HepG2 (cell line): ENCODE measurements at regions not wholly inside any gene's neighbourhood (a gene's known extent, or its start where the extent isn't known, plus 50 kb on each side); places are given as distances from the start of the nearest gene placed in this dataset.

ENCODE experiments used
- ATAC-seq: fragments of 200-7000 bp; cut with Tn5 transposase; 3 replicates; pipeline ENCODE4 v1.9.1; 2020; ENCODE audit warnings: mild to moderate bottlenecking, moderate library complexity
- BruUV-seq: library from RNA; stranded (reverse); fragments of 400-500 nt; replicated peaks from 2 replicates; lab custom pipeline; 2021; lab: Mats Ljungman, UMichigan
- CTCF ChIA-PET: fragments of 300-600 bp; formaldehyde crosslinking; extraction: SDS; loops from one replicate; lab custom pipeline; 2021; ENCODE audit warnings: low total read pairs, inconsistent platforms, low intra/inter-chr PET ratio; lab: Yijun Ruan, JAX
- POLR2A ChIA-PET: fragments of 350-600 bp; sonication (Branson Sonifier 250); formaldehyde crosslinking; loops from one replicate; lab custom pipeline; 2020; ENCODE audit warnings: antibody characterized with exemption, inconsistent platforms; lab: Yijun Ruan, JAX
- DNase-seq: peaks from one replicate; pipeline ENCODE4 v3.0.0-alpha.2; 2015; ENCODE audit warnings: low spot score
- FAIRE-seq: peaks from 3 replicates; lab custom pipeline; 2011; peaks lifted over from hg19 to GRCh38; lab: Jason Lieb, UNC
- H2AFZ ChIP-seq: one replicate; pipeline ENCODE4 v1.6.1; 2011; ENCODE audit warnings: low read length, inconsistent platforms
- H3K27ac ChIP-seq: fragments of 300-600 bp; 3 replicates; pipeline ENCODE4 v1.8.0; 2011; ENCODE audit warnings: mixed run types, mild to moderate bottlenecking, mixed read lengths, low read length, inconsistent platforms; ENCODE audit not compliant: insufficient read depth; ENCODE audit errors: extremely low read length
- H3K27me3 ChIP-seq, 2 experiments: fragments of 200-600 bp in 1 of 2; 2 replicates in 1 of 2; 3 replicates in 1 of 2; pipeline versions ENCODE4 v1.6.0 to v1.8.0; 2011; ENCODE audit warnings: low read length in 2 of 2, mild to moderate bottlenecking in 2 of 2, moderate library complexity in 2 of 2, inconsistent platforms in 1 of 2; ENCODE audit not compliant: insufficient read depth in 2 of 2, control insufficient read depth in 1 of 2
- H3K36me3 ChIP-seq, 2 experiments: fragments of 200-600 bp in 1 of 2; replicated peaks in 1 of 2; 2 replicates in 1 of 2; 3 replicates in 1 of 2; pipeline versions ENCODE4 v1.5.1 to v1.8.0; 2011; ENCODE audit warnings: low read length in 2 of 2, inconsistent platforms in 1 of 2; ENCODE audit not compliant: insufficient read depth in 2 of 2, control insufficient read depth in 1 of 2
- H3K4me1 ChIP-seq: 2 replicates; pipeline ENCODE4 v1.5.1; 2012; ENCODE audit warnings: low read length, inconsistent platforms; ENCODE audit not compliant: insufficient read depth
- H3K4me2 ChIP-seq: 2 replicates; pipeline ENCODE4 v1.6.0; 2011; ENCODE audit warnings: low read depth, low read length, inconsistent platforms
- H3K4me3 ChIP-seq, 3 experiments: fragments of 200-600 bp in 1 of 3; sonication (generic), shearing (Covaris generic) in 1 of 3; replicated peaks in 1 of 3; 2 replicates each; pipeline ENCODE4 v1.5.1; 2011 to 2016; ENCODE audit warnings: low read length in 3 of 3, inconsistent platforms in 2 of 3, low read depth in 2 of 3, mild to moderate bottlenecking in 2 of 3, control low read depth in 1 of 3, mixed read lengths in 1 of 3; ENCODE audit not compliant: insufficient read depth in 1 of 3
- H3K79me2 ChIP-seq: one replicate; pipeline ENCODE4 v1.6.1; 2011; ENCODE audit warnings: low read length, inconsistent platforms; ENCODE audit not compliant: insufficient read depth
- H3K9ac ChIP-seq: 2 replicates; pipeline ENCODE4 v1.6.0; 2011; ENCODE audit warnings: mild to moderate bottlenecking, low read depth, low read length, inconsistent platforms; ENCODE audit not compliant: insufficient read depth
- H3K9me3 ChIP-seq: 2 replicates; pipeline ENCODE4 v1.5.1; 2012; ENCODE audit warnings: mild to moderate bottlenecking, low read length
- H4K20me1 ChIP-seq: 2 replicates; pipeline ENCODE4 v1.6.0; 2011; ENCODE audit warnings: inconsistent platforms, mild to moderate bottlenecking, low read length, moderate library complexity; ENCODE audit not compliant: insufficient read depth
- CTCF ChIP-seq: sonication (generic); formaldehyde crosslinking; IDR thresholded peaks from 2 replicates; pipeline ENCODE4 v1.5.0; 2020; ENCODE audit warnings: mild to moderate bottlenecking, missing genetic modification reagents, moderate library complexity
- FOXA3 ChIP-seq: IDR thresholded peaks from 2 replicates; pipeline ENCODE4 v1.6.1; 2016; ENCODE audit warnings: missing genetic modification reagents, missing compliant biosample characterization
- IKZF5 ChIP-seq: IDR thresholded peaks from 2 replicates; pipeline ENCODE4 v1.6.1; 2018; ENCODE audit warnings: missing genetic modification reagents, mild to moderate bottlenecking, missing compliant biosample characterization
- ISL2 ChIP-seq: sonication (generic); formaldehyde crosslinking; IDR thresholded peaks from 2 replicates; pipeline ENCODE4 v1.5.0; 2020; ENCODE audit warnings: missing genetic modification reagents
- SAFB2 ChIP-seq: sonication (generic); formaldehyde crosslinking; IDR thresholded peaks from 2 replicates; pipeline ENCODE4 v1.5.1; 2020; ENCODE audit warnings: missing genetic modification reagents, low read depth, mild to moderate bottlenecking, borderline replicate concordance
- STAG1 ChIP-seq: sonication (generic); formaldehyde crosslinking; IDR thresholded peaks from 2 replicates; pipeline ENCODE4 v1.4.0; 2020; ENCODE audit warnings: missing genetic modification reagents
- ZBTB2 ChIP-seq: sonication (generic); formaldehyde crosslinking; IDR thresholded peaks from 2 replicates; pipeline ENCODE4 v1.8.0; 2022; ENCODE audit warnings: low read depth, missing genetic modification reagents
- ZBTB44 ChIP-seq: sonication (generic); formaldehyde crosslinking; IDR thresholded peaks from 2 replicates; pipeline ENCODE4 v1.4.0; 2020; ENCODE audit warnings: missing genetic modification reagents
- ZNF274 ChIP-seq: sonication (generic); formaldehyde crosslinking; IDR thresholded peaks from 2 replicates; pipeline ENCODE4 v1.5.1; 2020; ENCODE audit warnings: mild to moderate bottlenecking, missing genetic modification reagents
- ZNF468 ChIP-seq: sonication (generic); formaldehyde crosslinking; IDR thresholded peaks from 2 replicates; pipeline ENCODE4 v1.8.0; 2022; ENCODE audit warnings: mild to moderate bottlenecking, moderate library complexity, missing genetic modification reagents
- ZNF782 ChIP-seq: sonication (generic); formaldehyde crosslinking; IDR thresholded peaks from 2 replicates; pipeline ENCODE4 v1.4.0; 2020; ENCODE audit warnings: missing genetic modification reagents, mild to moderate bottlenecking, borderline replicate concordance
- WGBS: methylation state at CpG from one replicate; pipeline ENCODE4 v1.1.6; 2017; ENCODE audit warnings: low lambda C conversion rate; 5-methylcytosine and 5-hydroxymethylcytosine counted together
- in situ Hi-C: cut with HindIII; loops from 2 replicates; pipeline ENCODE4 v1.10.0; 2017; ENCODE audit warnings: low pct_unique_long_range_greater_than_20kb; ENCODE audit not compliant: extremely low pct_ligation_motif_present
- intact Hi-C: fragments of 100-400 bp; cut with micrococcal nuclease; formaldehyde crosslinking; loops from one replicate; pipeline ENCODE4 v1.10.0; 2022; ENCODE audit not compliant: unreplicated experiment

GRCh38 chr12:130044991-130045621 lies 117.2 kb upstream of the FZD10 start (continued):
- no peak for TF ChIP-seq ZBTB44 (CRISPR knock-in tag)

- Histone ChIP-seq H2AFZ (no peak overlapping the region), H3K9ac (no peak overlapping the region), H3K4me3 (no peak overlapping the region), H3K9me3 (no peaks in the 10 kb centered on the region), H3K4me2 (no peak overlapping the region), H3K79me2 (no peaks in the 10 kb centered on the region), H3K36me3 (no peaks in the 10 kb centered on the region), H3K27ac (no peak overlapping the region), H4K20me1 (no peaks in the 10 kb centered on the region), H3K4me1 (peaks cover 17% of the 10 kb centered on the region), H3K27me3 (peaks cover 0 to 9% of the 10 kb centered on the region in 2 experiments; a peak in 2 of 5 replicates)
- 14% methylated on average over 12 of the region's 12 CpGs for WGBS
- CTCF ChIA-PET = interaction anchor here (1.0 to 1.3 kb wide), 2 partner anchors 23 to 286 kb away, joined by 3 read pairs; no protein-coding TSS in a partner anchor
- intact Hi-C loops (loop anchor here (5.0 to 10.0 kb wide), 2 partner anchors 148 to 695 kb away; no protein-coding TSS in a partner anchor), in situ Hi-C loops (loop anchor here (5.0 to 25.0 kb wide), 3 partner anchors 145 to 688 kb away; partner anchors contain the start of gene PIWIL1)
- peak; percentile 45 for ATAC-seq
- no peak for FAIRE-seq
- BruUV-seq = no TSS peak
- TF ChIP-seq SAFB2 (CRISPR knock-in tag) (no peak), ZNF274 (CRISPR knock-in tag) (no peak), IKZF5 (CRISPR knock-in tag) (no peak), ZNF782 (no peak), ISL2 (CRISPR knock-in tag) (no peak), FOXA3 (CRISPR knock-in tag) (no peak), ZNF468 (no peak), STAG1 (CRISPR knock-in tag) (peak; percentile 39; the same call in 1 of the 2 replicates), ZBTB2 (CRISPR knock-in tag) (no peak), CTCF (CRISPR knock-in tag) (0 out of 2 replicates have a peak, but pooled peaks have one; percentile 33)
- POLR2A ChIA-PET = no interaction called here
- no peak for DNase-seq
Measured at GRCh38 chr12:130049666-130050065, 112.6 kb upstream of the FZD10 start.
